ENCODE measurements at regions not wholly inside any gene's neighbourhood (a gene's known extent, or its start where the extent isn't known, plus 50 kb on each side); places are given as distances from the start of the nearest gene placed in this dataset.

DNA sequence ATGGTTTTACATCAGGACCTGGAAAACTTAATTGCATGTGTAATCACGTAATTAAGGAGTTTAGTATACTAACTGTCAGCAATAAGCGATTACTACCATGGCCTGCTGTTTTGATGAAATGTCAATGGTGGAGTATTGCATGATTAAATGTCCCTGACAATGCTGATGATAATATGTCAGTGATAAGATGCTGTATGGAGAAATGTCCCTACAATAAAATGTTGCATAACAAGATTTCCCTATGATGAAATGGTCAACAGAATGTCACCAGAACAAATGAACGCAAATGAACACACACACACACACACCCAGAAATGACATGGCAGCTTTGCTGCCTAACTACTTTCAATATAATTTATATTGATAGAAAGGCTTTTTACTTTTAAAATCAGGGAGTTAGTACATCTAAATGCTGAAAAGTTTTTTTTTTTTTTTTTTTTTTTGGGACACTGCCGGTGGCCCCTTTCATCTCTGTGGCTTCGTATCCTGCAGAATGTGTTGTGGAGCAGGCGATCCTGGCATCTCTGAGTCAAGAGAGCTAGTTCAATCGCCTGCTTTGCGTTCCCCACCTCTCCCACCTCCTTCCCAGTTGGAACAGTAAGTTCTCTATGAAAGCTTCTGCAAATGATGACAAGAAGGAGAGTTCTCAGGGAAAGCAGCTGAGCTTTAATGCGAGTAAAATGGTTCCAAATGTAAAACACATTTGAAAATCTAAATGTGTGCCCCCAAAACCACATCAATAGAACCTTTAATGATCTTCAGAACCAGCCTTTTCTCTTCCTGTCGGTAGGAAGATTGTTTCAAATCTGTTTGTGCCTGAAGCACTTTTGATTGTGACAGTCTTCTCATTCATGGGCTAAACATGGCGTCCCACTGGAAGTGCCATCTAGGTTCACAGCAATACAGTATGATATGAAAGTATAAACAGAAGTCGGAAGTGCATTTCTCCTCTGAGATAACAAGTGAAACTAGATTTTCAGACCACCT is 170.1 kb upstream of the GBE1 start:
- DNase-seq (ENCODE audit: low read depth in 2 of 3, low spot score in 2 of 3) = no peak

GRCh38 chr3:81929697-81930096 is 168.3 kb upstream of the GBE1 start:
- no peak for DNase-seq (ENCODE audit: low read depth in 2 of 3, low spot score in 2 of 3)

DNA sequence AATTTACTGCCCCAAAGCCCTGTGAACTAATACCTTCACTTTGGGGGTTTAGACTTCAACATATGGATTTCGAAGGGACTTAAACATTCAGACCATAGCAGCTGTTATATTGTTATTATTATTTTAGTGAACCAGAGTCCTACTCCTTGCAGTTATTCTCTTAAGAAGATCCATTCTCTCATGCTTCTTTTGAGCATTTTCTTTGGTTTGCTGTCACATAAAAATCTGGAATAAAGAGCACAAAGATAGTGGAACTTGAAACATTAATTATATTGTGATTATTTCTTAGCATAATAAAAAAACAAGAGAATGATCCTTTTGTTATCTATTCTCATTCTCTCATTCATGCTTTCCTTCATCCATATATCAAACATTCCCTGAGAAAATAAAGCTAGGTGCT is 166.4 kb upstream of the GBE1 start:
- DNase-seq (ENCODE audit: low read depth in 2 of 3, low spot score in 2 of 3) = no peak

GRCh38 chr3:81925385-81925784 is 163.9 kb upstream of the GBE1 start:
- no peak for DNase-seq (ENCODE audit: low read depth in 2 of 3, low spot score in 2 of 3)

GRCh38 chr3:81923038-81923437 is 161.6 kb upstream of the GBE1 start:
- DNase-seq (ENCODE audit: low read depth in 2 of 3, low spot score in 2 of 3) = no peak

DNA sequence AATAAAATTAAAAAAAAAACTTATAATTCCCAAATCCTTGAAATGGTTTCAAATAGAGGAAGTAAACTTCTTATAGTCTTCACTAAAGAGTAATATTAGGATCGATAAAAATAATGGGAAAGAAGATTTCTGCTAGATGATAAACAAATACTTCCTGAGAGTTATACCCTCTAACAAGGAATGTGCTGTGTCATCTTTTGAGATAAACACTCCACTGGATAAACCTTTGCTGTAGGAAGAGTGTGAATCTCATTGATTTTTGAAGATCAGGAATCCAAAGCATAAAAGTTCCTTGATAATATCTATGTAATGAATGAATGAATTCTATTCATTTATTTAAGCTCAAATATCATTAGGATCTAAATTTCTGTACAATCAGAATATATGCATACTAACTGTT is 161.0 kb upstream of the GBE1 start:
- DNase-seq (ENCODE audit: low read depth in 2 of 3, low spot score in 2 of 3) = no peak

DNA sequence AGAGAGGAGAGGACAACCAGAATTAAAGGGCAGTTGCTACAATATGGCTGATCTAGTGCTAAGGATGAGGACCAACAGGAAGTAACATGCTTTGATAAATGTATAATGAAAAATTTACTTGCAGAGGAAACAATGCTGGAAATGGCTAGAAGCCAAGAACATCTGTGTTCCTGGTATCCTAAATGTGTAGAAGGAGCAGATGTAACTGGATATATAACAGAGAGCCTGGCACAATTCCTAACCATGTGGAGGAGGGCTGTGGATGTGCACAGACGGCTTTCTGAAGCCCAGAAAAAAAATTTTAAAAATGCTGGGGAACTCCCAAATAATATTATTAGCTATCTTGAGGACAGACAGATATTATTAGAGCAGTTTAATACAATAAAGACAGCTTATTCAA is 159.4 kb upstream of the GBE1 start:
- DNase-seq (ENCODE audit: low read depth in 2 of 3, low spot score in 2 of 3) = no peak

GRCh38 chr3:81916890-81917289 is 155.4 kb upstream of the GBE1 start:
- no peak for DNase-seq (ENCODE audit: low read depth in 2 of 3, low spot score in 2 of 3)

DNA sequence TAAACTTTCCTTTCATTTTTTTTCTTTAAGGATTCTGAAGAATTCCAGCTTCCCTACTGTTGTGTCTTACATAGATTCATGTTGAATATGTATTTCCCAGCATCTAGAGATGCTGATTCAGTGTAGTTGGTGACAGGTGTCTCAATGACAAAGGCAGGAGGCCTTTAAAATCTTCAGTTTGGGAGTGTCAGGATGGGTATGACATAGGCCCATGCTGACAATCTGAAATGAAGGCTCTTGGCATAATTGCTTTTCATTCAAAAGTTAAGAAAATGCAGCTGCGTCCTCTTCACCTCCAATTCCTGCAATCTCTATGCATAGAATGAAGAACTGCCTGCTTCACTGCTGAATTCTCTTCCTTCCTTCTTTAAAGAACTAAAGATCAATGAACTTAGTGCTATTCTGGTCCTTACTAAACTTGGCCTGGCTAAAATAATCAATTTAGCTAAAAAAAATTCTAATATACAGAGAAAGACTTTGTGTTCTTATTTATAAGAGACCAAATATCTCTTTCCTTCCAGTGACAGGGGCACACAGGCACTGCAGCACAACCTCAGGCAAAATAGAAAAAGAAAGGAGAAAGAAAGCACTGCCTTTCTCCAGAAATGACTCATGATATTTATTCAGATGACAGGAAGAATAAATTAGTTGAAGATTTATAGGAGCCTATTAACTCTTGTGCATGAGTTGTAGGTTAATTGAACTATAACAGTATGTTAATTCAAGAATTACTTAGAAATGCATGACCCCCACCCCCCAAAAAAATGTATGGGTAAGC is 152.6 kb upstream of the GBE1 start:
- no peak for DNase-seq (ENCODE audit: low read depth in 2 of 3, low spot score in 2 of 3)

DNA sequence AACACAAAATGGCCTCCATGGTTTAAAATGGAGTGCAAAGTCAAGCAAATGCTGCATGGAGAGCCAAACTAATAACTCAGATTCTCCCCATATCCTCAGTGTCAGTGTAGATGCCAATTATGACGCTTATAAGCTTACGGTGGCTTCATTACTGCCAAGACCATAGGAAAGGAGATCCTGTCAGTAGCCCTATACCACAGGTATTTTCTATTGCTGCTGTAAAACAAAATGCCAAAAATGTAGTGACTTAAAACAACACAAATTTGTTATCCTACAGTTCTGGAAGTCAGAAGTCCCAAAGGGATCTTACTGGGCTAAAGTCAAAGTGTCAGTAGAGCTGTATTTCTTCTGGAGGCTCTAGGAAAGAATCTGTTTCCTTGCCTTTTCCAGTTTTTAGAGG is 149.8 kb upstream of the GBE1 start:
- no peak for DNase-seq (ENCODE audit: low read depth in 2 of 3, low spot score in 2 of 3)

- no peak for DNase-seq (ENCODE audit: low read depth in 2 of 3, low spot score in 2 of 3)
Observed at GRCh38 chr3:81910244-81910852, 148.9 kb upstream of the GBE1 start.

DNA sequence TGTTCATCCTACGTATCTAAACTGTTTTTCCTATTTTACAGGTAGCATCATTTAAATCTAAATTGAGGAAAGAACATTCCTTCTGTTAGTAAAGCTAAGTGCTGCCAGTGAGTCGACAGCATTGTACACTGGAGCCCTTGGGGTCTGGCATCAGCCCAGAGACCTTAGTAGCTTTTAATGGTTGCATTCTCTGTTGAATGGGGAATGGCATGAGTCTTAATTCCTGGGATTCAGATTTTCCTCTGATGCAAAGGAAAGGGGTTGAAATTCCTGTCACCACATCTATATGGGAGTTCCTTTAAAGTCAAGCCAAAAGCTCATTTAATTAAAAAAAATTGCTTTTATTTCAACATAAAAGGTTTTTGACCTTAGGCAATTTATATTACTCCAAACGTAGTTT is 148.4 kb upstream of the GBE1 start:
- no peak for DNase-seq (ENCODE audit: low read depth in 2 of 3, low spot score in 2 of 3)

- no peak for DNase-seq (ENCODE audit: low read depth in 2 of 3, low spot score in 2 of 3)
Observed at GRCh38 chr3:81908561-81908960, 147.1 kb upstream of the GBE1 start.

DNA sequence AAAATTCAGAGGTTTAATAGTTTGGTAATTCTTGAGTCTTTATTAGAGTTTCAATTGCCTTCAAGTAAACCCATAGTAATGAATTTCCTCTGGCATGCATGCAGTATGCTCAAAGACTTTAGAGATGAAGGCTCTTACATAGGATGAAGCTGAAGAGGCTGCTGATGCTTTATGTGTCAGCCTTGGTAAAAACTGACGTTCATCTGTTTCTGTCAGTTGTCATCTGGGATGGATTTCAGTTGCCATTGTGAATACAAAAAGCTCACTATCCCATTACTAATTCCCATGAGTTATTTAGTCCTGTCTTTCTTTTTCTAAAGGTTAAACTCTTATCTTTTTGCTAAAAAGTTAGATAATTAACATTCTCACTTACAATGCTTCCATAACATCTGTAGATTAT is 136.9 kb upstream of the GBE1 start:
- DNase-seq (ENCODE audit: low read depth in 2 of 3, low spot score in 2 of 3) = no peak

DNA sequence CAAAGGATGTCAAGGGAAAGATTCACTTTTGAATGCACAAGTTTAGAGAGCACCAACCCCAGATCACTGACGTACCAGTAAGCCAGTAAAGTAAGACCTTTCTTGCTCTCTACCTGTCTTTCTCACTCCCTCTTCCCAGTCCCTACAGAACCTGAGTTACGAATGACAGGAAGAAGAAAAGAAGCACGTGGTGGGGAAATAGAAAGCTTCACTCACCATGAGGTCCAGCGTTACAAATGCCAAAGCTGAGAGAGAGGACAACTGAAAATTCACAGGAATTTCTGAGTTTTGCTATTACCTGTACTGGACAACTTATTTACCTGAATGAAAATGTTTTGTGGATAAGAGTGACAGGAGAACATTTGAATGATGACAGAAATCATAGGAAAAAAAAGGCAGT is 133.2 kb upstream of the GBE1 start:
- DNase-seq (ENCODE audit: low read depth in 2 of 3, low spot score in 2 of 3) = no peak

- DNase-seq (ENCODE audit: low read depth in 2 of 3, low spot score in 2 of 3) = no peak
Observed at GRCh38 chr3:81891055-81891895, 129.8 kb upstream of the GBE1 start.

DNA sequence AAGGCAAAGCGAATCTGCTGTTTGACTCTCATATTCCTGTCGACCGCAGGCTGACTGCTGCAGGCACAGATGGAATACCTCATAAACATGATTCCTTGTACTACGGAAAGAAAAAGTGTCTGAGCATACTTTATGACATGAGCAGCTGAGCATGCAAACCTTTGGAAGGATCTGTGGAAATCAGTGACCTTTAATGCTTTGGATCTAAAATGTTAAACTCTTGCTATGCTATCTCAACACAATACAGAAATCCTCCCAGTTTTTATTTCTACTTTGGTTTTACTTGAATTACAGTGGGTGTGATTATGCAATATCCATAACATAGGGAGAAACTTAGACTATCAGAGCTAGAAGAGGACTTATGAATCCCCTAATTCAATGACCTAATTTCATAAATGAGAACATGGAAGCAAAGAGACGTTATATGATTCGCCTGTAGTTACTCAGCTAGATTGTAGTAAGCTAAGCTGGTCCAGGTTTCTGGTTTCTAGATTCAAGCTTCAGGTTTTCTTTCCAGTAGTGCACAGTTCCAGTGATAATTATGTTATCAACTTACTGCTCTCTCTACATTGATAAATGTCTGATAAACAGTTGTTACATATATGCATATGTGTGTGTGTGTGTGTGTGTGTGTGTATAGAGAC is 127.6 kb upstream of the GBE1 start:
- no peak for DNase-seq (ENCODE audit: low read depth in 2 of 3, low spot score in 2 of 3)

- DNase-seq (ENCODE audit: low read depth in 2 of 3, low spot score in 2 of 3) = no peak
Observed at GRCh38 chr3:81887448-81887847, 126.0 kb upstream of the GBE1 start.

GRCh38 chr3:81886081-81886480 is 124.6 kb upstream of the GBE1 start:
- DNase-seq (ENCODE audit: low read depth in 2 of 3, low spot score in 2 of 3) = no peak

- DNase-seq (ENCODE audit: low read depth in 2 of 3, low spot score in 2 of 3) = no peak
Observed at GRCh38 chr3:81884791-81885190, 123.3 kb upstream of the GBE1 start.
